ENCODE measurements at regions not wholly inside any gene's neighbourhood (a gene's known extent, or its start where the extent isn't known, plus 50 kb on each side); places are given as distances from the start of the nearest gene placed in this dataset.

DNA sequence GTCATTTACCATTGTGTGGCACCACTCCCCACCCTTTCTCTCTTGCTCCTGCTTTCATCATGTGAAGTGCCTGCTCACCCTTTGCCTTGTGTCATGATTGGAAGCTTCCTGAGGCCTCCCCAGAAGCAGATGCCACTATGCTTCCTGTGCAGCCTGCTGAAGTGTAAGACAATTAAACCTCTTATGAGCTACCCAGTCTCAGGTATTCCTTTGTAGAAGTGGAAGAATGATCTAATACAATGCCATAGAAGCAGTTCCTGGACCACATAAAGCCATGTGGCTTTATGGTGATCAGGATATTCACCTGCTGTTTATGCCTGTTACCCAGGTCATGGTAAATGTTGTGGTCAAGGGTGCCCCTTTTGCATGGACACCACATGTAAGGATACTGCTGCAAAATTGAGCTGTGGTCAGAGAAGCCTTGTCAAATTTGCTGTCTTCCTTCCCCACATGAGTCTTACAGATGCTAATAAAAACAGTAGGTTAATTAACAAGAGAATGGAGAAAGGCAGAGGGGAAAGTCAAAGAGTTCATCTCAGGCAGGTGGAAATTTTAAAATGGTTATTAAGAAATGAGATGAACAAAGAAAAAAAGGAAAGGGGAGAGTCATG lies 112.8 kb upstream of the IFNG-AS1 start:
- Histone ChIP-seq H3F3A (ENCODE audit: control insufficient read depth, insufficient read depth) (no peaks in the 10 kb centered on the region), H3K9me3 (ENCODE audit: control insufficient read depth, insufficient read depth, low read length) (no peaks in the 10 kb centered on the region), H3K9me2 (replicated peaks; ENCODE audit: control insufficient read depth, low read length) (no peaks in the 10 kb centered on the region), H3K4me3 (ENCODE audit: low read length) (no peak overlapping the region), H3K4me2 (ENCODE audit: low read length) (no peak overlapping the region), H4K20me1 (ENCODE audit: control insufficient read depth, insufficient read depth, low read depth, low read length) (no peaks in the 10 kb centered on the region), H3K79me2 (ENCODE audit: control insufficient read depth, low read length) (no peaks in the 10 kb centered on the region), H3K36me3 (ENCODE audit: control insufficient read depth, low read length) (no peaks in the 10 kb centered on the region), H3K4me1 (ENCODE audit: control insufficient read depth, low read length) (peaks cover 27% of the 10 kb centered on the region), H3K27me3 (ENCODE audit: control insufficient read depth, low read length) (no peaks in the 10 kb centered on the region), H3K27ac (ENCODE audit: low read depth, low read length) (no peak overlapping the region)
- TF ChIP-seq CTCF (IDR thresholded peaks at IDR 0.05; ENCODE audit: low read depth, low read length, poor library complexity, severe bottlenecking) (no peak), EZH2phosphoT487 (IDR thresholded peaks at IDR 0.05; ENCODE audit: borderline replicate concordance, low read length) (no peak)

DNA sequence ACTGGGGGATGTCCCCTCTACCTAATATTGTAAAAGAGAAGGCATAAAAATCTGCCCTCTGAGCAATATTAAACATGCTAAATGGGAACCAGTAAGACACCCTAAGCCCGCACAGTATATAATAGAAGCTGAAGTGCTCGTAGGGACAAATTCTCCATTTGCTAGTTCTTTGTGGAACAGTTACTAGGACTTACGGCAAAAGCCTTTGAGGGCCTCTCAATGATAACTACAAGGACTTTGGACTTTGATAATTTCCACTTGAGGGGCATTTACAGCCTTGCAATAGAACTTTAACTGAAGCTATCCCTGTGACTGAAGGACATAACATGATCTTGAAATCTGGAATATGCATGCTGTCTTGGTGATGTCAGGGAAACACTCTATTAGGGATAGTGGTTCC lies 111.5 kb upstream of the IFNG-AS1 start:
- H3K9me2 ChIP-seq (replicated peaks; ENCODE audit: control insufficient read depth, low read length) = no peaks in the 10 kb centered on the region
- no peak overlapping the region for H3K4me3 ChIP-seq (ENCODE audit: low read length)
- no peak for TF ChIP-seq CTCF (IDR thresholded peaks at IDR 0.05; ENCODE audit: low read depth, low read length, poor library complexity, severe bottlenecking)
- TF ChIP-seq EZH2phosphoT487 (IDR thresholded peaks at IDR 0.05; ENCODE audit: borderline replicate concordance, low read length) = no peak
- H3K4me2 ChIP-seq (ENCODE audit: low read length) = no peak overlapping the region
- H3K27ac ChIP-seq (ENCODE audit: low read depth, low read length) = no peak overlapping the region
- no peaks in the 10 kb centered on the region for H3K36me3 ChIP-seq (ENCODE audit: control insufficient read depth, low read length)
- peaks cover 21% of the 10 kb centered on the region for H3K4me1 ChIP-seq (ENCODE audit: control insufficient read depth, low read length)
- no peaks in the 10 kb centered on the region for H3F3A ChIP-seq (ENCODE audit: control insufficient read depth, insufficient read depth)
- no peaks in the 10 kb centered on the region for H4K20me1 ChIP-seq (ENCODE audit: control insufficient read depth, insufficient read depth, low read depth, low read length)
- no peaks in the 10 kb centered on the region for H3K79me2 ChIP-seq (ENCODE audit: control insufficient read depth, low read length)
- H3K27me3 ChIP-seq (ENCODE audit: control insufficient read depth, low read length) = no peaks in the 10 kb centered on the region
- H3K9me3 ChIP-seq (ENCODE audit: control insufficient read depth, insufficient read depth, low read length) = no peaks in the 10 kb centered on the region

GRCh38 chr12:67879937-67880336 lies 109.3 kb upstream of the IFNG-AS1 start:
- Histone ChIP-seq H3K9me2 (replicated peaks; ENCODE audit: control insufficient read depth, low read length) (no peaks in the 10 kb centered on the region), H3K9me3 (ENCODE audit: control insufficient read depth, insufficient read depth, low read length) (no peaks in the 10 kb centered on the region), H3K27me3 (ENCODE audit: control insufficient read depth, low read length) (no peaks in the 10 kb centered on the region), H3K79me2 (ENCODE audit: control insufficient read depth, low read length) (no peaks in the 10 kb centered on the region), H3K27ac (ENCODE audit: low read depth, low read length) (no peak overlapping the region), H3K4me3 (ENCODE audit: low read length) (no peak overlapping the region), H3K4me2 (ENCODE audit: low read length) (no peak overlapping the region), H4K20me1 (ENCODE audit: control insufficient read depth, insufficient read depth, low read depth, low read length) (no peaks in the 10 kb centered on the region), H3F3A (ENCODE audit: control insufficient read depth, insufficient read depth) (no peaks in the 10 kb centered on the region), H3K4me1 (ENCODE audit: control insufficient read depth, low read length) (peaks cover 2% of the 10 kb centered on the region; the same call in 1 of the 2 replicates), H3K36me3 (ENCODE audit: control insufficient read depth, low read length) (no peaks in the 10 kb centered on the region)
- TF ChIP-seq EZH2phosphoT487 (IDR thresholded peaks at IDR 0.05; ENCODE audit: borderline replicate concordance, low read length) = no peak

GRCh38 chr12:67881565-67881964 lies 107.7 kb upstream of the IFNG-AS1 start:
- H3K36me3 ChIP-seq (ENCODE audit: control insufficient read depth, low read length) = no peaks in the 10 kb centered on the region
- H3F3A ChIP-seq (ENCODE audit: control insufficient read depth, insufficient read depth) = no peaks in the 10 kb centered on the region
- H3K27me3 ChIP-seq (ENCODE audit: control insufficient read depth, low read length) = no peaks in the 10 kb centered on the region
- H4K20me1 ChIP-seq (ENCODE audit: control insufficient read depth, insufficient read depth, low read depth, low read length) = no peaks in the 10 kb centered on the region
- no peaks in the 10 kb centered on the region for H3K9me2 ChIP-seq (replicated peaks; ENCODE audit: control insufficient read depth, low read length)
- no peak overlapping the region for H3K4me2 ChIP-seq (ENCODE audit: low read length)
- no peak for TF ChIP-seq EZH2phosphoT487 (IDR thresholded peaks at IDR 0.05; ENCODE audit: borderline replicate concordance, low read length)
- no peak for TF ChIP-seq CTCF (IDR thresholded peaks at IDR 0.05; ENCODE audit: low read depth, low read length, poor library complexity, severe bottlenecking)
- no peaks in the 10 kb centered on the region for H3K9me3 ChIP-seq (ENCODE audit: control insufficient read depth, insufficient read depth, low read length)
- no peaks in the 10 kb centered on the region for H3K79me2 ChIP-seq (ENCODE audit: control insufficient read depth, low read length)
- peaks cover 2% of the 10 kb centered on the region; the same call in 1 of the 2 replicates for H3K4me1 ChIP-seq (ENCODE audit: control insufficient read depth, low read length)
- no peak overlapping the region for H3K4me3 ChIP-seq (ENCODE audit: low read length)
- no peak overlapping the region for H3K27ac ChIP-seq (ENCODE audit: low read depth, low read length)
